ENCODE measurements at regions not wholly inside any gene's neighbourhood (a gene's known extent, or its start where the extent isn't known, plus 50 kb on each side); places are given as distances from the start of the nearest gene placed in this dataset.

DNA sequence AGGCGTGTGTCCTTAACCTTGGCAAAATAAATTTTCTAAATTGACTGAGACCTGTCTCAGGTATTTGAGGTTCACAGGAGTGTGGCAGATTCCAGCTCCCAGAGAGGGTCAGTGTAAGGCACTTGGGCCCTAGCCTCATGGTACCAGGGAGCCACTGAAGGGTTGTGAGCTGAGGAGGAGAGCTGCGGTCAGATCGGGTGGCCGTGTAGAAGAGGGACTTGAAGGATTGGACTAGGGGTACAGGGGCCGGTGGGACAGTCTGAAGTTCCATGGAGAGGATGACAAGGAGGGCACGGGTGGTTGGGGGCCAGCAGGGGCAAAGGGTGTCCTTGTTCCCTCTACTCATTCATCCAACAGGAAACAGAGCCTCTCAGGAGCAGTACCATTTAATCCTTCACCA is 327.0 kb upstream of the HS6ST1 start:
- no peak for TF ChIP-seq POLR2A (IDR thresholded peaks at IDR 0.05)
- TF ChIP-seq CTCF (IDR thresholded peaks at IDR 0.05): no peak

Measured in ovary (tissue), 3 donors.